Loucy (cell line): ENCODE measurements at regions not wholly inside any gene's neighbourhood (a gene's known extent, or its start where the extent isn't known, plus 50 kb on each side); places are given as distances from the start of the nearest gene placed in this dataset.

ENCODE experiments used
- CTCF ChIP-seq: fragments of 200-600 bp; sonication (generic); conservative IDR thresholded peaks from 2 replicates; pipeline ENCODE4 v1.5.1; 2014; ENCODE audit warnings: mild to moderate bottlenecking, antibody characterized with exemption, low read length
- EZH2phosphoT487 ChIP-seq: fragments of 200-600 bp; IDR thresholded peaks from 2 replicates; pipeline ENCODE4 v1.6.1; 2018; ENCODE audit warnings: antibody characterized with exemption, mild to moderate bottlenecking, moderate library complexity, borderline replicate concordance

GRCh38 chrX:54640736-54641135 lies 110.7 kb downstream of the GNL3L start:
- no peak for TF ChIP-seq CTCF
- TF ChIP-seq EZH2phosphoT487 = no peak
